Tibial nerve (tissue), 3 donors: ENCODE measurements at regions not wholly inside any gene's neighbourhood (a gene's known extent, or its start where the extent isn't known, plus 50 kb on each side); places are given as distances from the start of the nearest gene placed in this dataset.

ENCODE experiments used
- POLR2A ChIP-seq, 2 donors: fragments of 450-650 bp; IDR thresholded peaks; one replicate each; pipeline ENCODE4 v1.6.1; 2017; ENCODE audit warnings: antibody characterized with exemption in 2 of 2, mild to moderate bottlenecking in 2 of 2, moderate library complexity in 2 of 2
- TF ChIP-seq, protein P1 (sequence below), 5 experiments: fragments of 200-600 bp in 3 of 5; fragments of 450-650 bp in 2 of 5; sonication (generic) in 3 of 5; IDR thresholded peaks; one replicate each; pipeline ENCODE4 v1.5.1; 2016 to 2019; ENCODE audit warnings: antibody characterized with exemption in 5 of 5, mild to moderate bottlenecking in 3 of 5, moderate library complexity in 2 of 5

DNA sequence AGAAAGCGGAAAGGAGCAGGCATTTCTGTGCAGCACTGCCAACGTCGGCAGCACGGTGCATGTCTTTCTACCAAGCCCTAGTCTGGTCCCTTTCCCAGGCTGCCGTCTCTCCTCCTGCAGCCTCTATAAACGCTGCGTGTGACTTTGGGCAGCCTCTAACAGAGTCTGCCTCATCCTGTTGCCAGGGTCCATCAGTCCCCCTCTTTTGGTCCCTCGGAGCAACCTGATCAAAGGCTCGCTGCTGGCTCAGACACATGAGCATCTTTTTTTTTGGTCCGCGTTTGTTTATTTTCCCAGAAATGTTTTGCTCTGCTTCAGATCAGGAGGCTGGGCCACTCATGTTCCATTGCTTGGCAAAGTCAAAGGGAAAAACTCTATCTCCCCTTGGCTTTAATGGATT, 166.8 kb upstream of the CST7 start:
- TF ChIP-seq, protein P1, sequence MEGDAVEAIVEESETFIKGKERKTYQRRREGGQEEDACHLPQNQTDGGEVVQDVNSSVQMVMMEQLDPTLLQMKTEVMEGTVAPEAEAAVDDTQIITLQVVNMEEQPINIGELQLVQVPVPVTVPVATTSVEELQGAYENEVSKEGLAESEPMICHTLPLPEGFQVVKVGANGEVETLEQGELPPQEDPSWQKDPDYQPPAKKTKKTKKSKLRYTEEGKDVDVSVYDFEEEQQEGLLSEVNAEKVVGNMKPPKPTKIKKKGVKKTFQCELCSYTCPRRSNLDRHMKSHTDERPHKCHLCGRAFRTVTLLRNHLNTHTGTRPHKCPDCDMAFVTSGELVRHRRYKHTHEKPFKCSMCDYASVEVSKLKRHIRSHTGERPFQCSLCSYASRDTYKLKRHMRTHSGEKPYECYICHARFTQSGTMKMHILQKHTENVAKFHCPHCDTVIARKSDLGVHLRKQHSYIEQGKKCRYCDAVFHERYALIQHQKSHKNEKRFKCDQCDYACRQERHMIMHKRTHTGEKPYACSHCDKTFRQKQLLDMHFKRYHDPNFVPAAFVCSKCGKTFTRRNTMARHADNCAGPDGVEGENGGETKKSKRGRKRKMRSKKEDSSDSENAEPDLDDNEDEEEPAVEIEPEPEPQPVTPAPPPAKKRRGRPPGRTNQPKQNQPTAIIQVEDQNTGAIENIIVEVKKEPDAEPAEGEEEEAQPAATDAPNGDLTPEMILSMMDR (IDR thresholded peaks at IDR 0.05), result no peak
- TF ChIP-seq POLR2A (IDR thresholded peaks at IDR 0.05), result no peak
